ENCODE measurements at regions not wholly inside any gene's neighbourhood (a gene's known extent, or its start where the extent isn't known, plus 50 kb on each side); places are given as distances from the start of the nearest gene placed in this dataset.

- Histone ChIP-seq H3K27ac (replicated peaks in 1 of 4) (no peak overlapping the region), H3K4me3 (no peak overlapping the region), H3K36me3 (no peaks in the 10 kb centered on the region), H3K27me3 (no peaks in the 10 kb centered on the region), H3K4me1 (no peaks in the 10 kb centered on the region), H3K9me3 (peaks cover 0 to 22% (median 0%) of the 10 kb centered on the region in 4 donors)
- intact Hi-C loops (cut with DNase I) = no loop called here
- WGBS = 80% methylated on average over 12 of the region's 12 CpGs
- TF ChIP-seq EP300 (IDR thresholded peaks at IDR 0.05) (no peak), POLR2A (IDR thresholded peaks at IDR 0.05; ENCODE audit: low read depth) (no peak), POLR2AphosphoS5 (IDR thresholded peaks at IDR 0.05) (no peak), CTCF (IDR thresholded peaks at IDR 0.05) (no peak)
- no peak for DNase-seq (ENCODE audit: extremely low spot score)
Observed at GRCh38 chrX:40343319-40343718, 237.5 kb upstream of the ATP6AP2 start.

- Histone ChIP-seq H3K27me3 (no peaks in the 10 kb centered on the region), H3K4me1 (no peaks in the 10 kb centered on the region), H3K36me3 (no peaks in the 10 kb centered on the region), H3K27ac (replicated peaks in 1 of 4) (no peak overlapping the region), H3K9me3 (peaks cover 0 to 7% (median 0%) of the 10 kb centered on the region in 4 donors), H3K4me3 (no peak overlapping the region)
- DNase-seq (ENCODE audit: extremely low spot score) = no peak
- intact Hi-C loops (cut with DNase I) = no loop called here
- WGBS = 46% methylated on average over 1 of the region's 1 CpG
- TF ChIP-seq POLR2A (IDR thresholded peaks at IDR 0.05; ENCODE audit: low read depth) (no peak), EP300 (IDR thresholded peaks at IDR 0.05) (no peak), CTCF (IDR thresholded peaks at IDR 0.05) (no peak), POLR2AphosphoS5 (IDR thresholded peaks at IDR 0.05) (no peak)
Observed at GRCh38 chrX:40340116-40340515, 240.7 kb upstream of the ATP6AP2 start.

GRCh38 chrX:40333344-40333743, 235.6 kb upstream of the BCOR start:
- DNase-seq (ENCODE audit: extremely low spot score) = no peak
- H3K9me3 ChIP-seq = peaks cover 0 to 12% (median 0%) of the 10 kb centered on the region in 4 donors
- WGBS = 91% methylated on average over 3 of the region's 3 CpGs
- no peaks in the 10 kb centered on the region for H3K27me3 ChIP-seq
- no peaks in the 10 kb centered on the region for H3K36me3 ChIP-seq
- intact Hi-C loops (cut with DNase I) = no loop called here
- TF ChIP-seq POLR2AphosphoS5 (IDR thresholded peaks at IDR 0.05) (no peak), CTCF (IDR thresholded peaks at IDR 0.05) (no peak), EP300 (IDR thresholded peaks at IDR 0.05) (no peak), POLR2A (IDR thresholded peaks at IDR 0.05; ENCODE audit: low read depth) (no peak)
- no peak overlapping the region for H3K4me3 ChIP-seq
- H3K27ac ChIP-seq (replicated peaks in 1 of 4) = no peak overlapping the region
- H3K4me1 ChIP-seq = no peaks in the 10 kb centered on the region

- no peak for TF ChIP-seq CTCF (IDR thresholded peaks at IDR 0.05)
- no peak for TF ChIP-seq POLR2AphosphoS5 (IDR thresholded peaks at IDR 0.05)
- no peak for TF ChIP-seq POLR2A (IDR thresholded peaks at IDR 0.05; ENCODE audit: low read depth)
- TF ChIP-seq EP300 (IDR thresholded peaks at IDR 0.05) = no peak
- no peaks in the 10 kb centered on the region for H3K36me3 ChIP-seq
Observed at GRCh38 chrX:40331762-40332161, 234.0 kb upstream of the BCOR start.

GRCh38 chrX:40331353-40331752, 233.6 kb upstream of the BCOR start:
- intact Hi-C loops (cut with DNase I) = no loop called here
- Histone ChIP-seq H3K9me3 (peaks cover 0 to 12% (median 0%) of the 10 kb centered on the region in 4 donors), H3K4me3 (no peak overlapping the region), H3K36me3 (no peaks in the 10 kb centered on the region), H3K27me3 (no peaks in the 10 kb centered on the region), H3K4me1 (no peaks in the 10 kb centered on the region), H3K27ac (replicated peaks in 1 of 4) (no peak overlapping the region)
- TF ChIP-seq POLR2AphosphoS5 (IDR thresholded peaks at IDR 0.05) (no peak), EP300 (IDR thresholded peaks at IDR 0.05) (no peak), CTCF (IDR thresholded peaks at IDR 0.05) (no peak), POLR2A (IDR thresholded peaks at IDR 0.05; ENCODE audit: low read depth) (no peak)
- WGBS = 74% methylated on average over 5 of the region's 5 CpGs
- no peak for DNase-seq (ENCODE audit: extremely low spot score)

More at GRCh38 chrX:40331762-40332161, 234.0 kb upstream of the BCOR start:
- Histone ChIP-seq H3K9me3 (peaks cover 0 to 12% (median 0%) of the 10 kb centered on the region in 4 donors), H3K27ac (replicated peaks in 1 of 4) (no peak overlapping the region), H3K27me3 (no peaks in the 10 kb centered on the region), H3K4me1 (no peaks in the 10 kb centered on the region), H3K4me3 (no peak overlapping the region)
- intact Hi-C loops (cut with DNase I) = no loop called here
- 61% methylated on average over 5 of the region's 5 CpGs for WGBS
- no peak for DNase-seq (ENCODE audit: extremely low spot score)

Measured in esophagus muscularis mucosa (tissue), 4 donors.